AML-193 (cell line): ENCODE measurements at regions not wholly inside any gene's neighbourhood (a gene's known extent, or its start where the extent isn't known, plus 50 kb on each side); places are given as distances from the start of the nearest gene placed in this dataset.

ENCODE experiments used
- DNase-seq, 2 experiments: peaks; one replicate each; lab custom pipeline; 2025; lab: John Stamatoyannopoulos, UW

GRCh38 chr12:12016284-12017100 lies 54.2 kb upstream of the BCL2L14 start:
- DNase-seq: no peak

DNA sequence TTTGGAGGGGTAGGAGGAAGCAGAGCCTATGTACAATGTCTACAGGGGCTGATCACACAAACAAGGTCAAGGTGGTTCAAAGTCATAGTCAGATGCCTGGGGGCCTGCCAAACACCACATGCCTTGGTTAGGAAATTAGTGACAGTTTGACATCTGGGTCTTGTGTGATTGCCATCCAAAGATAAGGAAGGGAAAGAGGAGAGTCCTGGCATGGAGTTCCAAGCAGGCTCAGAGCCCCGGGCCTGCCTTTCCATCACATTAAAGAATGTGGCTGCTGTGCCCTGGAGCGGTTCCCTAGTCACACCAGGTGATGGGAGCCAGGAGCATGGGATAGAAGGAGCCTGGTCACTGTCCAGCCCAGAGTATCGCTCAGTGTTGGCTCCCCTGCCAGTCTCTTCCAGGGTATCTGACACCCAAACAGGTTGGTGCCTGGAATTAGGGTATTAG lies 53.6 kb upstream of the BCL2L14 start:
- DNase-seq: no peak

- DNase-seq: no peak
These were observed 52.9 kb upstream of the BCL2L14 start for GRCh38 chr12:12017798-12018197.

GRCh38 chr12:12018454-12018853 lies 52.3 kb upstream of the BCL2L14 start:
- no peak for DNase-seq

DNA sequence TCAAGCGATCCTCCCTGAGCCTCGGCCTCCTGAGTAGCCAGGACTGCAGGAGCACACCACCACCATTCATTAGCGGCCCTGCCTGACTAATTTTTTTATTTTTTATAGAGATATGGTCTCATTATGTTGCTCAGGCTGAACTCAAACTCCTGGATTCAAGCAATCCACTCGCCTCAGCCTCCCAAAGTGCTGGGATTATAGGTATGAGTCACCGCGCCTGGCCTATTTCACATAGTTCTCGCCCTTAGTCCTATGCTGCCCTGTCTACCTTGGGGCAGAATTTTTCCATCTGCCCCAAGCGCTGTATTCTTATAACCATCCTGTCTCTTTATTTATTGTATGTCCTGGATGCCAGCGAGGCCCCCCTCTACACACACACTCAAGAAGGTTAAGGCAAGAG lies 50.9 kb upstream of the BCL2L14 start:
- DNase-seq: no peak

- DNase-seq: no peak
These were observed 50.0 kb upstream of the BCL2L14 start for GRCh38 chr12:12020762-12021161.
